ENCODE measurements at regions not wholly inside any gene's neighbourhood (a gene's known extent, or its start where the extent isn't known, plus 50 kb on each side); places are given as distances from the start of the nearest gene placed in this dataset.
"Not testable (repeated sequence)": the region's sequence is repeated elsewhere in the genome, so short reads cannot be mapped to it uniquely, and the experiment has no call there.

- no peak for DNase-seq
Measured at GRCh38 chrX:16320765-16321355, 153.6 kb downstream of the MAGEB17 start.

DNA sequence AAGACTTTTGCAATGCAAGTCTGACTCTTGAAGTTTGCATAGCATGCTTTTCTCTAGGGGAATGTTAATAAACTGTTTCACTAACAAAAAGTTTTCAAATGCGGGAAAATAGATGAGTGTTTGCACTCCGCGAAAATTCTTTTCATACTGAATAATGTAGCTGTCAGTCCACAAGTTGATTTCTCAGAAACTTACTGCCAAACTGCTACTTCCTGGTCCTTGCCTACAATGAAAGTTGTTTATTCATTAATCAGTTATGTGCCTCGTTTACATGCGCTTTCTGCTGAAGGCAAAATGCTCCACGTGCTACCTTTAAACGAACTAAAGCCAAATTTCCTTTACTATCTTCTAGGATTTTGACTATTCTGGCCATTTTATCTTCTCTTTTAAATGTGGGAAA is 166.2 kb downstream of the MAGEB17 start:
- DNase-seq = no peak

- no peak for DNase-seq
Measured at GRCh38 chrX:16335181-16335580, 167.9 kb downstream of the MAGEB17 start.

GRCh38 chrX:16347968-16348670 is 180.8 kb downstream of the MAGEB17 start:
- no peak for DNase-seq

DNA sequence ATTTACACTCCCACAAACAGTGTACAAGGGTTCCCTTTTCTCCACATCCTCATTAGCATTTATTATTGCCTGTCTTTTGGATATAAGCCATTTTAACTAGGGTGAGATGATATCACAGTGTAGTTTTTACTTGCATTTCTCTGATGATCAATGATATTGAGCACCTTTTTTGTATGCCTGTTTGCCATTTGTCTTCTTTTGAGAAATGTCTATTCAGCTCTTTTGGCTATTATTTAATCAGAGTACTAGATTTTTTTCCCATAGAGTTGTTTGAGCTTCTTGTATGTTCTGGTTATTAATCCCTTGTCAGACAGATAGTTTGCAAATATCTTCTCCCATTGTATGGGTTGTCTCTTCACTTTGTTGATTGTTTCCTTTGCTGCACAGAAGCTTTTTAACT is 190.6 kb downstream of the MAGEB17 start:
- no peak for DNase-seq

- DNase-seq = not testable (repeated sequence)
Measured at GRCh38 chrX:16360056-16360455, 192.8 kb downstream of the MAGEB17 start.

DNA sequence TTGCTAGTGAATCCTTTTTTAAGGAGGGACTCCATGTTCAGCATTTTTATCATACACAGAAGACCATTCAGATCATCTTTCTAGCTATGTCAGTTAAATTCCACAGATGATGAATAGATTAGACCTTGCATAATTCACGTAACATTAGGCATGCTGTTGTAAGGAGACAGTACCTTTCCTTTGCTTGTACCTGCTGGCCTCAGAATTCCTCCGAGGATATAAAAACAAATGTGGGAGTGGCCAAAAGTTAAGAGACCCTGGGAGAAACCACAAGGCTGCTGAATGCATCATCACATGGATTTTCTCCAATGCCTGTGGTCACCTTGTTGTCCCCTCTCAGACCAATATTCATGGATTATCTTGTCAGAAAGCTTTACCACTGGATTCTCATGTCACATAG is 201.4 kb downstream of the MAGEB17 start:
- DNase-seq = no peak

GRCh38 chrX:16376056-16376455 is 208.8 kb downstream of the MAGEB17 start:
- DNase-seq = no peak

DNA sequence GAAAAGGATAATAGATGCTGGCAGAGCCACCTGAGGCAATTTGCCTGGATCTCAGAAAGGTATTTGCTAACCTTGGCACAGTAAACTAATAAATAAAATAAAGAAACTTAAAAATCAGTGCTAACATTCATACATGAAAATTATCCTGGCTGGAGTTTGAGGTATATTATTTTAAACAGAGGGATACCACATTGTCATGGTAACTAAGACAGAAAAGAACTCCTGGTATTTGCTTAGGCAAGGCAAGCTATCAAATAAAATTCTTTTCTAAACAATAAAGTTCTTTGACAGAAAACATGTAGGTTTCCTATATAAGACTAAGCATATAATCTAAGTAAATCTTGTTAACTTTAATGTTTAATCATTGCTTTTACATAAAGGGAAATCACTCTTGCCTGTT is 218.8 kb downstream of the MAGEB17 start:
- no peak for DNase-seq

GRCh38 chrX:16392597-16392996 is 225.3 kb downstream of the MAGEB17 start:
- no peak for DNase-seq

- no peak for DNase-seq
Measured at GRCh38 chrX:16394290-16394689, 227.0 kb downstream of the MAGEB17 start.

DNA sequence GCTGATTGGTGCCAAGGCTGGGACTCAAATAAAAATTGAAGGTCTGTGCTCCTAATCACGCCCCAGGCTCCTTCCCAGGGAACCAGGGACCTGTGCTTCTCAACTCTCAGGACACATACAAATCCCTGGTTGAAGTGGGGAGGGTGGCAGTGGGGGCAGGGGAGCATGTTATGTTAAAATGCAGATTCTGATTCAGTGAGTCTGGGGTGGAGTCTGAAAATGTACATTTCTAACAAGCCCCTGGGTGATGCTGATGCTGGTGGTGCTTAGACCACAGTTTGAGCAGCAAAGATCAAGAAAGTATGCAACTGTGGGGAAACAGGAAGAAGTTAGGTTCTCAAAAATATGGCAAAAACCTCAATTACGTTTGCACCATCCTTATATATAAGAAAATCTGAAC is 236.5 kb downstream of the MAGEB17 start:
- no peak for DNase-seq

GRCh38 chrX:16416588-16416987 is 233.4 kb upstream of the S100G start:
- DNase-seq = no peak

- DNase-seq = no peak
Measured at GRCh38 chrX:16418650-16419049, 231.3 kb upstream of the S100G start.

DNA sequence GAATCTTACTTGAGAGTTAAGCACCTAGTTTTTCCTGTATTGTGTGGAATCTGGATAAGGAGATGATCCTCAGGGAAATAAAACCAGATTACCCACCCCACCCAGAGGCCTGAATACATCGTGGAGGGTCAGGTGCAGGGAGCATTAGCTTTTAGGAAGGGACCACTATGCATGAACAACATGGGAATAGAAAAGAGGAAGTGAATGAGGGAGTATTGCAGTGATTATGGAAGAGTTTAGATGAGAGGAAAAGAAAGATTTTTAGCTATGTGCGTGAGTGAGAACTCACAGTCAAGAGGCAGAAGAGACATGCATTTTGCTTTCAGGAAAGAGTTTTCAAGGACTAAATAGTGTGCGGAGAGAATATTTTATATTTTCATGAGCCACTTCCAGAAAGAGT is 222.3 kb upstream of the S100G start:
- no peak for DNase-seq

DNA sequence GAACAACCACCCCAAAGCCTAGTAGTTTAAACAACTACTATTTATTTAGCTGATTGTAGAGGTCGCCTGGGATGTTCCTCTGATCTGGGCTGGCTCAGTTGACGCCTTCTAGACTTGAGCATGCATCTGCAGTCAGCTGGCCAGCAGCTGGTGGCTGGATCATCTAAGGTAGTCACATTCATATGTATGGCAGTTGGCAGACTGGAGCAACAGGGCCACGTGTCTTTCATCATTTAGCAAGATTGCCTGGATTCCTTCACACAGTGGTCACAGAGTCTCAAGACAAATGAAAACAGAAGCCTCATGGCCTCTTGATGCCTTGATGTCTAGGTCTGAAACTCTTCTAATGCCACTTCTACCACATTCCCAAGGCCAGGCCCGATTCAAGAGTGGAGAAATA is 220.6 kb upstream of the S100G start:
- DNase-seq = no peak

- DNase-seq = no peak
Measured at GRCh38 chrX:16431266-16431665, 218.7 kb upstream of the S100G start.

GRCh38 chrX:16433021-16433420 is 216.9 kb upstream of the S100G start:
- no peak for DNase-seq

GRCh38 chrX:16435399-16435986 is 214.5 kb upstream of the S100G start:
- no peak for DNase-seq

DNA sequence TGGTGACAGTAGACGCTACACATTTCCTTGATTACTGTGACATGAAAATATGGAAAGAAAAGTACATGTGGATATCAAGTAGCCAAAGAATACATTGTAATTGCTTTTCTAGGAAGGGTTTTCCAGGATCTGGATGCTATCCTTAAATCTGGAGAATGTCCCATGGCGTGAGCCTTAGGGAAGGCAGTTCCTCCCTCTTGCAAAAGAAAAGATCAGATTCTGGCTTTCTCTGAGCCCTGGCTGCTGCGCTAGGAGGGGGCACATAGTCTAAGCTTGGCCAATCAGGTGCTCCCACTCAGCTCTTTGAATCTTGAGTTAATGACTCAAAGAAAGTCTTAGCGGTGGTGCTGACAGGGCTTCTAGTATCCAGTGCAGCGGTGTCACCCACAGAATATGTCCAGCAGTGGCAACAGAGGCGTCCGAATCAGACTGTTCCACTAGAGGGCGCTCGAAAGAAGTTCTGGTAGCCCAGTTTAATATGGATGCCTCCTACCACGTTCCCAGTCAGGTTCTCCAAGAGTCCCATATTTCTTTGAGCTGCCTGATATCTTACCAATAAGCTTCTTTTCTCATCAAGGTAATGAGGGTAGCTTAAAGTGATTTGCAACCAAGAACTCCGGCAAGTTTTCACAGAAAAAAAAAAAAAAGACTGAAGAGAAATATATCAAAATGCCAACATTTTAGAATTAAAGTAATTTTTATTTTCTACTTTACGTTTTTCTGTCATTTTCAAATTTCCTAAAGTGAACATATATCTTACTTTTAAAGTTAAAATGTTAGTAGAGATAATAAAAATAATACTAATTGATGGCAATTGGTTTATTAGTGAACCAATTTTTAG is 213.4 kb upstream of the S100G start:
- peak; percentile 53 for DNase-seq

DNA sequence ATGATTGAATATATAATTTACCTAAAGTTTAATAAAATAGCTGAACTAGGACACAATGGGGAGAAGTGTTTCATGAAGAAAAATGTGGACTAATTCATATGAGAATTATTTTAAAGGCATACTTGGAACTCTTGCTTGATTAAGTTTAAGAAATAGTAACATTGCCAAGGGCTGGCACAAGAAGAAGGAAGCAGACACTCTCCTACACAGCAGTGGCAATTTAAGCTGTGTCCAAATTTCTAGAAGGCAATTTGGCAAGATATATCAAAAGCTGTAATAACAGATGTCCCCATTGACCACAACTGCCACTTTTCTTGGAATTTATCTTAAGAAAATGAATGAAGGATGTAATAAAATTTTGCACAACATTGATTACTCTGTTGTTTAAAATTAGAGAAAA is 209.5 kb upstream of the S100G start:
- no peak for DNase-seq

DNA sequence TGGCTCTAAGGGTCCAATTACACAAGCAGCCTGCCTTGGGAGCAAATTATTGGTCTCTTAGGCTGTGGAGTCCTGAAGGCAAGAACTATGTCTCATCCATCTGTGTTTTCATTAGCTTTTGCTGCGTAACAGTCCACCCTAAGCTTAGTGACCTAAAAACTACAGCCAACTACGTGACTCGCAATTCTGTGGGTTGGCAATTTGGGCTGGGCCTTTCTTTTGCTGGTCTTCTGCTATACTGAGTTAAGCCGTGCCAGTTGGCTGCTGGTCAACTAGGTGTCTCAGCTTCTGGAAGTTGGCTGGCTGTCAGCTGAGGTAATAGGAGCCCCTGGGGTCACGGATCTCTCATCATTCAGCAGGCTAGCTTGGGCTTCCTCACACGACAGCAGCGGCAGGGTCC is 205.6 kb upstream of the S100G start:
- DNase-seq = no peak

DNA sequence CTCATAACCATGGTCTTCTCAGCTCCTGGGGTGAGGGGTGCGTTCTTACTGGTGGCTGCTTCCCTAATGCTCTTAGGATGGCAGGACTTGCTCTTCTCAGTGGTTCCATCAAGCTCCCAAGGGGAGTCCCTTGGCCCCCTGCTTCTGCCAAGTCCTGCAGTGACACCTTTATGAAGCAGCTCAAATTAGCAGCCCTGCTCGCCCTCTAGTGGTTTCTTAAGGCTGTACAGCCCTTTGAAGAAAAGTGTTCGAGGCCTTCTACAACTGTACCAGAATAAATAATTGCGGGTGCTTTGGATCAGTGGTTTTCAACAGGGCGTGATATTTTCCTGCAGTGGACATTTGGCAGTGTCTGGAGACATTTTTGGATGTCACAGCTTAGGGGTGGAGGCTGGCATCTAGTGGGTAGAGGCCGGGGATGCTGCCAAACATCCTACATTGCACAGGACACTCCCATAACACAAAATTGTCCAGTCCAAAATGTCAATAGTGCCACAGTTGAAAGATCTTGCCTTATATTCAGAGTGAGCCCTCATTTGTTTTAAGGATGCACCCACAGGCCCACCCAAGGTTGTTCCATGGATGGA is 204.7 kb upstream of the S100G start:
- DNase-seq = peak; percentile 33

Data from activated gamma-delta T cell treated with Interleukin-2 at 50 U/mL for 16 hours (primary cell).